DND-41 (cell line): ENCODE measurements at regions not wholly inside any gene's neighbourhood (a gene's known extent, or its start where the extent isn't known, plus 50 kb on each side); places are given as distances from the start of the nearest gene placed in this dataset.

Source experiments
- EZH2 ChIP-seq: IDR thresholded peaks from 3 replicates; pipeline ENCODE4 v1.6.1; 2012; ENCODE audit warnings: borderline replicate concordance, low read depth, mild to moderate bottlenecking, moderate library complexity, low read length, inconsistent platforms; ENCODE audit not compliant: severe bottlenecking
- TF ChIP-seq, protein P1 (sequence below): IDR thresholded peaks from 2 replicates; pipeline ENCODE4 v1.5.1; 2012; ENCODE audit warnings: borderline replicate concordance, low read length, moderate library complexity, mild to moderate bottlenecking; ENCODE audit not compliant: poor library complexity, severe bottlenecking; ENCODE audit errors: extremely low read depth

DNA sequence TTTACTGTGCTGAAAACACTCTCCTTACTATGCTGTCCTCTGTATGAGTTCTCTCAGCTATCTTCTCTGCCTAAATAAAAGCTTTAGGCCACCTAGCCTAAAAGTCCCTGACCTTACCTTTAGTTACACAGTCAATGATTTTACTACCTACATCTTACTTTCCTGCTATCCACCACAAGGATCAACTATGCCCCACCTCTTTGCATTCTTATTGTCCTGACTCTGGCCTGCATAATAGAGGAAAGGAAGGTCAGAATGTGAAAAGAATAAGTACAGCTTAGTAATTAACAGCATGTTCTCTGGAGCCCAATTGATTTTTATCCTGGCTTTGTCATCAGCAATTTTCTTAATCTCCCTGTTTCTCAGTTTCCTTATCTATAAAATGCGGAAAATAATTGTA is 1257.8 kb downstream of the RPA4 start:
- no peak for TF ChIP-seq EZH2
- TF ChIP-seq, protein P1, sequence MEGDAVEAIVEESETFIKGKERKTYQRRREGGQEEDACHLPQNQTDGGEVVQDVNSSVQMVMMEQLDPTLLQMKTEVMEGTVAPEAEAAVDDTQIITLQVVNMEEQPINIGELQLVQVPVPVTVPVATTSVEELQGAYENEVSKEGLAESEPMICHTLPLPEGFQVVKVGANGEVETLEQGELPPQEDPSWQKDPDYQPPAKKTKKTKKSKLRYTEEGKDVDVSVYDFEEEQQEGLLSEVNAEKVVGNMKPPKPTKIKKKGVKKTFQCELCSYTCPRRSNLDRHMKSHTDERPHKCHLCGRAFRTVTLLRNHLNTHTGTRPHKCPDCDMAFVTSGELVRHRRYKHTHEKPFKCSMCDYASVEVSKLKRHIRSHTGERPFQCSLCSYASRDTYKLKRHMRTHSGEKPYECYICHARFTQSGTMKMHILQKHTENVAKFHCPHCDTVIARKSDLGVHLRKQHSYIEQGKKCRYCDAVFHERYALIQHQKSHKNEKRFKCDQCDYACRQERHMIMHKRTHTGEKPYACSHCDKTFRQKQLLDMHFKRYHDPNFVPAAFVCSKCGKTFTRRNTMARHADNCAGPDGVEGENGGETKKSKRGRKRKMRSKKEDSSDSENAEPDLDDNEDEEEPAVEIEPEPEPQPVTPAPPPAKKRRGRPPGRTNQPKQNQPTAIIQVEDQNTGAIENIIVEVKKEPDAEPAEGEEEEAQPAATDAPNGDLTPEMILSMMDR: no peak
